ENCODE measurements at regions not wholly inside any gene's neighbourhood (a gene's known extent, or its start where the extent isn't known, plus 50 kb on each side); places are given as distances from the start of the nearest gene placed in this dataset.

- intact Hi-C loops (cut with DNase I) = no loop called here
- H3K4me1 ChIP-seq = no peaks in the 10 kb centered on the region
These were observed 471.9 kb upstream of the PCDH15 start for GRCh38 chr10:55272886-55273285.

DNA sequence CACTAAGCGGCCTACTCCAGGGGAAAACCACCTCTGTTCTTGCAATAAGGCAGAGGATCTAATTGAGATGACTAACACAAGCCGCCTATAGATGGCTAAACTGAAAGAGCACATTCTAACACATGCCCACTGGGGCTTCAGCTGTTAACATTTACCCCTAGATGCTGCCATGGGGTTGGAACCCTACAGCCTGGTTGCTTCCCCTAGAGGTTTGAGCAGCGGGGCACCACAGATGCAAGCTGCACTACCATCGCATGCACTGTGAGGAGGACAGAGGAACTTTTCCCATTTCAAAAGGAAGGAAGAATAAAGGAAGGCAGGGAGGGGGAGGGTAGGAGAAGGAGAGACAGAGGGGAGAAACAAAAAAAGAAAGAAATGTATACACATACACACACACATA lies 465.8 kb upstream of the PCDH15 start:
- H3K9me3 ChIP-seq = no peaks in the 10 kb centered on the region
- H3K27ac ChIP-seq = no peak overlapping the region
- TF ChIP-seq, protein P1, sequence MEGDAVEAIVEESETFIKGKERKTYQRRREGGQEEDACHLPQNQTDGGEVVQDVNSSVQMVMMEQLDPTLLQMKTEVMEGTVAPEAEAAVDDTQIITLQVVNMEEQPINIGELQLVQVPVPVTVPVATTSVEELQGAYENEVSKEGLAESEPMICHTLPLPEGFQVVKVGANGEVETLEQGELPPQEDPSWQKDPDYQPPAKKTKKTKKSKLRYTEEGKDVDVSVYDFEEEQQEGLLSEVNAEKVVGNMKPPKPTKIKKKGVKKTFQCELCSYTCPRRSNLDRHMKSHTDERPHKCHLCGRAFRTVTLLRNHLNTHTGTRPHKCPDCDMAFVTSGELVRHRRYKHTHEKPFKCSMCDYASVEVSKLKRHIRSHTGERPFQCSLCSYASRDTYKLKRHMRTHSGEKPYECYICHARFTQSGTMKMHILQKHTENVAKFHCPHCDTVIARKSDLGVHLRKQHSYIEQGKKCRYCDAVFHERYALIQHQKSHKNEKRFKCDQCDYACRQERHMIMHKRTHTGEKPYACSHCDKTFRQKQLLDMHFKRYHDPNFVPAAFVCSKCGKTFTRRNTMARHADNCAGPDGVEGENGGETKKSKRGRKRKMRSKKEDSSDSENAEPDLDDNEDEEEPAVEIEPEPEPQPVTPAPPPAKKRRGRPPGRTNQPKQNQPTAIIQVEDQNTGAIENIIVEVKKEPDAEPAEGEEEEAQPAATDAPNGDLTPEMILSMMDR (IDR thresholded peaks at IDR 0.05) = no peak
- no peaks in the 10 kb centered on the region for H3K36me3 ChIP-seq
- DNase-seq = no peak
- H3K27me3 ChIP-seq = no peaks in the 10 kb centered on the region
- no peak overlapping the region for H3K9ac ChIP-seq (ENCODE audit: low read depth in 2 of 2, low read length in 2 of 2)
- intact Hi-C loops (cut with DNase I) = no loop called here
- no peaks in the 10 kb centered on the region for H3K4me1 ChIP-seq
- no peak overlapping the region for H3K4me3 ChIP-seq

More at GRCh38 chr10:55272886-55273285, 471.9 kb upstream of the PCDH15 start:
- Histone ChIP-seq H3K9ac (ENCODE audit: low read depth in 2 of 2, low read length in 2 of 2) (no peak overlapping the region), H3K36me3 (no peaks in the 10 kb centered on the region), H3K27me3 (no peaks in the 10 kb centered on the region), H3K9me3 (no peaks in the 10 kb centered on the region), H3K4me3 (no peak overlapping the region), H3K27ac (no peak overlapping the region)
- no peak for DNase-seq
- TF ChIP-seq, protein P1 (IDR thresholded peaks at IDR 0.05) = no peak

- DNase-seq = no peak
- H3K9ac ChIP-seq (ENCODE audit: low read depth in 2 of 2, low read length in 2 of 2) = no peak overlapping the region
- H3K9me3 ChIP-seq = no peaks in the 10 kb centered on the region
- no peaks in the 10 kb centered on the region for H3K36me3 ChIP-seq
- H3K27me3 ChIP-seq = no peaks in the 10 kb centered on the region
- H3K4me3 ChIP-seq = no peak overlapping the region
- intact Hi-C loops (cut with DNase I) = loop anchor here (5.0 kb wide), 1 partner anchor 171 kb away; no protein-coding TSS in a partner anchor
- H3K27ac ChIP-seq = no peak overlapping the region
- no peaks in the 10 kb centered on the region for H3K4me1 ChIP-seq
- TF ChIP-seq, protein P1 (IDR thresholded peaks at IDR 0.05) = no peak
These were observed 462.3 kb upstream of the PCDH15 start for GRCh38 chr10:55263327-55263726.

DNA sequence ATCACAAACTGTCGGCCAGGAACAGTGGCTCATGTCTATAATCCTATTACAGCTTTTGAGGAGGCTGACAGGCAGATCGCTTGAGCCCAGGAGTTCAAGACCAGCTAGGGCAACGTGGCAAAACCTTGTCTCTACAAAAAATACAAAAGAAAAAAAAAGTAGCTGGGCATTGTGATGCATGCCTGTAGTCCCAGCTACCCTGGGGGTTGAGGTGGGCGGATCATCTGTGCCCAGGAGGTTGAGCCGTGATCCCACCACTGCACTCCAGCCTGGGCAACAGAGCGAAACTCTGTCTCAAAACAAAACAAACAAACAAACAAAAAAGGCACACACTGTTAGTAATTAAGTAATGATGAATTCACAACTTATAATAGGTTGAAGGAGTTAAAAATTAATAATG lies 441.5 kb upstream of the PCDH15 start:
- TF ChIP-seq, protein P1 (IDR thresholded peaks at IDR 0.05) = no peak
- H3K9me3 ChIP-seq = no peaks in the 10 kb centered on the region
- H3K27ac ChIP-seq = no peak overlapping the region

DNA sequence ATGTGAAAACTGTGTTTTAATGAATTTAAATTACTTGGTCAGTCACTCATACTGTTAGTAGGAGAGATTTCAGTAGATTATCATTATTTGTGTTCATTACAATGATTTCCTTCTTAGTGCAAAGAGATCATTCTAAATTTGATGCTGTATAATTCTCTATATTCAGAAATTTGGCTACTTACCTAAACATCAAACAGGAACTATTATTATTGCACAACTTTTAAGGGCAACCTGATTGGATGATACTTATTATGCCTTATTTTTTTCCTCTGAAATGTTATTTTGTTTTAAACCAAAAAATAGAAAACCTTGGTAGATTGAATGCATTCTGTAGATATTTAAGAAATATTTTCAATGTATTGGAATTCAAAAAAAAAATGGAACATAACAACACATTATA lies 436.4 kb upstream of the PCDH15 start:
- no peak overlapping the region for H3K27ac ChIP-seq
- H3K4me3 ChIP-seq = no peak overlapping the region
- no peaks in the 10 kb centered on the region for H3K27me3 ChIP-seq
- no peaks in the 10 kb centered on the region for H3K36me3 ChIP-seq
- no peak overlapping the region for H3K9ac ChIP-seq (ENCODE audit: low read depth in 2 of 2, low read length in 2 of 2)
- DNase-seq = no peak
- no peaks in the 10 kb centered on the region for H3K4me1 ChIP-seq
- intact Hi-C loops (cut with DNase I) = no loop called here
- no peaks in the 10 kb centered on the region for H3K9me3 ChIP-seq
- TF ChIP-seq, protein P1 (IDR thresholded peaks at IDR 0.05) = no peak

More for the DNA sequence above, 441.5 kb upstream of the PCDH15 start:
- Histone ChIP-seq H3K9ac (ENCODE audit: low read depth in 2 of 2, low read length in 2 of 2) (no peak overlapping the region), H3K27me3 (no peaks in the 10 kb centered on the region), H3K4me1 (no peaks in the 10 kb centered on the region), H3K4me3 (no peak overlapping the region), H3K36me3 (no peaks in the 10 kb centered on the region)
- intact Hi-C loops (cut with DNase I) = no loop called here
- DNase-seq = no peak

DNA sequence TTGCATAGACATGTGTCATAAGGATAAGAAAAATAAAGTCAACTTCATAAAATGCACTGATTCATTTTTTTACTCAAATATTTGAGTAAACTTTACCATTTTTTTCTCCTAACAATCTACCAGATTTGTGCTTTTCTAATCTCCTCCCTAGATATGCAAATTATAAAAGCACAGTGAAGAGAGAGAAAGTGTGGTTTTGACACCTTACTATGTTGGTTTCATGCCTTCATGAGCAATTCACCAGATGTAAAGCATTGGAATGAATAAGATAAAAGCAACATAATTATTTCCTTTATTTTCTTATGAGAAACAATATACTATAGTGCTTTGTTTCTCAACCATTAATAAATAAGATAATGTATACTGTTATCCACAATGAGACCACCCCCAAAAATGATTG lies 432.5 kb upstream of the PCDH15 start:
- no peak for DNase-seq
- no peaks in the 10 kb centered on the region for H3K36me3 ChIP-seq
- H3K4me1 ChIP-seq = no peaks in the 10 kb centered on the region
- no peak overlapping the region for H3K4me3 ChIP-seq
- H3K9me3 ChIP-seq = no peaks in the 10 kb centered on the region
- H3K27ac ChIP-seq = no peak overlapping the region
- TF ChIP-seq, protein P1 (IDR thresholded peaks at IDR 0.05) = no peak
- no peak overlapping the region for H3K9ac ChIP-seq (ENCODE audit: low read depth in 2 of 2, low read length in 2 of 2)
- no peaks in the 10 kb centered on the region for H3K27me3 ChIP-seq
- intact Hi-C loops (cut with DNase I) = no loop called here
